ENCODE measurements at regions not wholly inside any gene's neighbourhood (a gene's known extent, or its start where the extent isn't known, plus 50 kb on each side); places are given as distances from the start of the nearest gene placed in this dataset.

GRCh38 chr2:34001557-34001956, 402.5 kb upstream of the FAM98A start:
- Mint-ChIP-seq H3K27me3 (no peaks in the 10 kb centered on the region), H3K9me3 (peaks cover 11% of the 10 kb centered on the region), H3K4me1 (no peaks in the 10 kb centered on the region), H3K27ac (no peak overlapping the region), H3K36me3 (ENCODE audit: low read depth) (no peaks in the 10 kb centered on the region), H3K4me3 (no peak overlapping the region)
- intact Hi-C loops (cut with micrococcal nuclease): no loop called here
- ChIA-PET CTCF (no interaction called here), POLR2A (no interaction called here)
- ATAC-seq (ENCODE audit: low read depth) (no peak), DNase-seq (no peak)
- no peak for TF ChIP-seq CTCF (IDR thresholded peaks at IDR 0.05)

GRCh38 chr2:33984131-33984530, 385.0 kb upstream of the FAM98A start:
- Mint-ChIP-seq H3K4me3 (no peak overlapping the region), H3K36me3 (ENCODE audit: low read depth) (no peaks in the 10 kb centered on the region), H3K9me3 (peaks cover 3% of the 10 kb centered on the region), H3K4me1 (no peaks in the 10 kb centered on the region), H3K27me3 (no peaks in the 10 kb centered on the region), H3K27ac (no peak overlapping the region)
- ChIA-PET POLR2A (no interaction called here), CTCF (no interaction called here)
- DNase-seq (no peak), ATAC-seq (ENCODE audit: low read depth) (no peak)
- intact Hi-C loops (cut with micrococcal nuclease): no loop called here
- no peak for TF ChIP-seq CTCF (IDR thresholded peaks at IDR 0.05)

- TF ChIP-seq CTCF (IDR thresholded peaks at IDR 0.05): no peak
- ChIA-PET POLR2A (no interaction called here), CTCF (no interaction called here)
- Mint-ChIP-seq H3K27me3 (no peaks in the 10 kb centered on the region), H3K9me3 (peaks cover 3% of the 10 kb centered on the region), H3K4me3 (no peak overlapping the region), H3K36me3 (ENCODE audit: low read depth) (no peaks in the 10 kb centered on the region), H3K27ac (no peak overlapping the region), H3K4me1 (no peaks in the 10 kb centered on the region)
- no peak for ATAC-seq (ENCODE audit: low read depth)
- intact Hi-C loops (cut with micrococcal nuclease): no loop called here
- no peak for DNase-seq
These were observed 379.4 kb upstream of the FAM98A start for GRCh38 chr2:33978471-33978870.

- no peaks in the 10 kb centered on the region for H3K4me1 Mint-ChIP-seq
- DNase-seq: no peak
- H3K36me3 Mint-ChIP-seq (ENCODE audit: low read depth): no peaks in the 10 kb centered on the region
- CTCF ChIA-PET: no interaction called here
- no peak overlapping the region for H3K27ac Mint-ChIP-seq
- no peak overlapping the region for H3K4me3 Mint-ChIP-seq
- no peak for ATAC-seq (ENCODE audit: low read depth)
- POLR2A ChIA-PET: no interaction called here
- no peak for TF ChIP-seq CTCF (IDR thresholded peaks at IDR 0.05)
- H3K27me3 Mint-ChIP-seq: no peaks in the 10 kb centered on the region
- H3K9me3 Mint-ChIP-seq: no peaks in the 10 kb centered on the region
- intact Hi-C loops (cut with micrococcal nuclease): no loop called here
These were observed 376.4 kb upstream of the FAM98A start for GRCh38 chr2:33975498-33975897.

GRCh38 chr2:33967103-33967502, 368.0 kb upstream of the FAM98A start:
- POLR2A ChIA-PET: no interaction called here
- Mint-ChIP-seq H3K27ac (no peak overlapping the region), H3K9me3 (no peaks in the 10 kb centered on the region)

More at GRCh38 chr2:33967103-33967502, 368.0 kb upstream of the FAM98A start:
- TF ChIP-seq CTCF (IDR thresholded peaks at IDR 0.05): no peak
- Mint-ChIP-seq H3K4me1 (no peaks in the 10 kb centered on the region), H3K27me3 (no peaks in the 10 kb centered on the region), H3K36me3 (ENCODE audit: low read depth) (no peaks in the 10 kb centered on the region), H3K4me3 (no peak overlapping the region)
- intact Hi-C loops (cut with micrococcal nuclease): no loop called here
- DNase-seq (no peak), ATAC-seq (ENCODE audit: low read depth) (no peak)
- CTCF ChIA-PET: no interaction called here

All from activated B cell treated with CpG ODN at 0.5 μM for 24 hours (primary cell).